ENCODE measurements at regions not wholly inside any gene's neighbourhood (a gene's known extent, or its start where the extent isn't known, plus 50 kb on each side); places are given as distances from the start of the nearest gene placed in this dataset.

- ChIA-PET CTCF (interaction anchor here (0.7 to 3.6 kb wide), 6 partner anchors 10 to 454 kb away, joined by 3 to 23 read pairs (median 4); no protein-coding TSS in a partner anchor), POLR2A (no interaction called here)
- no peak for DNase-seq (ENCODE audit: low read depth, low spot score)
- no peak overlapping the region for H3K4me3 ChIP-seq (ENCODE audit: low read depth, low read length)
- TF ChIP-seq, protein P1, sequence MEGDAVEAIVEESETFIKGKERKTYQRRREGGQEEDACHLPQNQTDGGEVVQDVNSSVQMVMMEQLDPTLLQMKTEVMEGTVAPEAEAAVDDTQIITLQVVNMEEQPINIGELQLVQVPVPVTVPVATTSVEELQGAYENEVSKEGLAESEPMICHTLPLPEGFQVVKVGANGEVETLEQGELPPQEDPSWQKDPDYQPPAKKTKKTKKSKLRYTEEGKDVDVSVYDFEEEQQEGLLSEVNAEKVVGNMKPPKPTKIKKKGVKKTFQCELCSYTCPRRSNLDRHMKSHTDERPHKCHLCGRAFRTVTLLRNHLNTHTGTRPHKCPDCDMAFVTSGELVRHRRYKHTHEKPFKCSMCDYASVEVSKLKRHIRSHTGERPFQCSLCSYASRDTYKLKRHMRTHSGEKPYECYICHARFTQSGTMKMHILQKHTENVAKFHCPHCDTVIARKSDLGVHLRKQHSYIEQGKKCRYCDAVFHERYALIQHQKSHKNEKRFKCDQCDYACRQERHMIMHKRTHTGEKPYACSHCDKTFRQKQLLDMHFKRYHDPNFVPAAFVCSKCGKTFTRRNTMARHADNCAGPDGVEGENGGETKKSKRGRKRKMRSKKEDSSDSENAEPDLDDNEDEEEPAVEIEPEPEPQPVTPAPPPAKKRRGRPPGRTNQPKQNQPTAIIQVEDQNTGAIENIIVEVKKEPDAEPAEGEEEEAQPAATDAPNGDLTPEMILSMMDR (IDR thresholded peaks at IDR 0.05; ENCODE audit: insufficient read depth, low read length, missing control alignments) = no peak
Measured at GRCh38 chr2:62447411-62447810, 58.6 kb downstream of the TMEM17 start.

DNA sequence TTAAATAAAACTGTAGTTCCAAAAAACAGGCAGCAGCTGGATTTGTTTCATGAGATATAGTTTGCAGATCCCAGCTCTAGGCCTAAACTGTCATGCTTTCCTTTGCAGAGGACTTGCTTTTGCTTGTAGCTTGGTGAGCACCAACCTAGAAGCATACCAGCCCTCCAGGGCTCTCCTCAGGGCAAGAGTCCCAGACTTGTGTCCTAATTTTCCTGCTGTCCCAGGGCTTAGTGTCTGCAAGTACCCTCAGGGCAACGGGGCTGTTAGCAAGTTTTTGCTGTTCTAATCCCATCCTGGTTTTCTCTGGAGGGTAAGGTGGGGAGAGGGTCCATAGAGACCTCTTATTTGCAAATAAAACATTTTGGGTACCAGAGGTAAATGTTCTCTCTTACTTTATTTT lies 59.5 kb downstream of the TMEM17 start:
- CTCF ChIA-PET = interaction anchor here (1.0 to 3.6 kb wide), 3 partner anchors 11 to 454 kb away, joined by 4 to 23 read pairs (median 5); no protein-coding TSS in a partner anchor
- DNase-seq (ENCODE audit: low read depth, low spot score) = no peak
- no peak overlapping the region for H3K4me3 ChIP-seq (ENCODE audit: low read depth, low read length)
- TF ChIP-seq, protein P1 (IDR thresholded peaks at IDR 0.05; ENCODE audit: insufficient read depth, low read length, missing control alignments) = no peak
- POLR2A ChIA-PET = no interaction called here

- no peak overlapping the region for H3K4me3 ChIP-seq (ENCODE audit: low read depth, low read length)
- CTCF ChIA-PET = interaction anchor here (1.0 kb wide), 2 partner anchors 14 to 331 kb away, joined by 3 to 4 read pairs; no protein-coding TSS in a partner anchor
Measured at GRCh38 chr2:62443886-62444285, 62.1 kb downstream of the TMEM17 start.

DNA sequence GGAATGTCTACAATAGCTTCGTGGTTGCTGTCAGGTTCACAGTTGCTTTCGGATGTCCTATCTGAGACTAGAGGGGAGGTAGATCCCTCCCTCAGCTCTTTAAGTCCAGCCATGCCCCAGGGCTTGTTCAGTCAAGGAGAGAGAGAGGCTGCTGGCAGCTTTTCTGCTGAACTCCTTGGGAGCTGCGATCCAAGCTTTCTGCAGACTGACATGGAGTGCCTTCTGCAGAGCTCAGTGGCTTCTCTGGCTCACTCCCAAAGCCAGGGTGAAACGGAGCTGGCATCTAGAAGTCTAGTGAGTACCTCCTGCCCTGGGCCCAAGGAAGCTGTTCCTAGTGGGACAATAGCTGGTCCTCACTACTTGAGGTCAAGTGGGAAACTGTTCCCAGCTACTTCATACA lies 62.5 kb downstream of the TMEM17 start:
- CTCF ChIA-PET = interaction anchor here (1.0 kb wide), 1 partner anchor 14 kb away, joined by 4 read pairs; no protein-coding TSS in a partner anchor
- DNase-seq (ENCODE audit: low read depth, low spot score) = no peak
- TF ChIP-seq, protein P1 (IDR thresholded peaks at IDR 0.05; ENCODE audit: insufficient read depth, low read length, missing control alignments) = no peak
- POLR2A ChIA-PET = no interaction called here
- H3K4me3 ChIP-seq (ENCODE audit: low read depth, low read length) = no peak overlapping the region

More at GRCh38 chr2:62443886-62444285, 62.1 kb downstream of the TMEM17 start:
- POLR2A ChIA-PET = no interaction called here
- TF ChIP-seq, protein P1 (IDR thresholded peaks at IDR 0.05; ENCODE audit: insufficient read depth, low read length, missing control alignments) = no peak
- no peak for DNase-seq (ENCODE audit: low read depth, low spot score)

- POLR2A ChIA-PET = no interaction called here
- CTCF ChIA-PET = no interaction called here
- no peak overlapping the region for H3K4me3 ChIP-seq (ENCODE audit: low read depth, low read length)
- TF ChIP-seq, protein P1 (IDR thresholded peaks at IDR 0.05; ENCODE audit: insufficient read depth, low read length, missing control alignments) = no peak
- DNase-seq (ENCODE audit: low read depth, low spot score) = no peak
Measured at GRCh38 chr2:62441824-62442223, 64.2 kb downstream of the TMEM17 start.

DNA sequence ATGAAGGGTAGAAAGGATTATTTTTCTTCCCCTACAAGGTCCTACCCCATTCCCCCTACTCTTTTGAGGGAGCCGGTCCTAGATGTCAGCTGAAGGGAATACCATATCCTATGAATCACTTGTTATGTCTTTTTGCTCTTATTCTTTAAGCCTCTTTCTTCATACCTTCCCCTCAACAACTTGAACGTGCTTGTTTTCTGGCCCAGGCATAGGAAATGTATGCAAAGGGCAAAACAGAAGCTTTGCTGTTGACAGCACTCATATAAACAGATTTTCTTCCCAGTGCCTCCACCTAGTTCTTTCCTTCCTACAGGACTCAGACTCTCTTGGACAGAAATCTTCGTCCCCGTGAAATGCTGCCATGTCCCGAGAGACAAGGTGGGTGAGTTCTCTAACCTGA lies 64.6 kb downstream of the TMEM17 start:
- DNase-seq (ENCODE audit: low read depth, low spot score) = no peak
- ChIA-PET POLR2A (no interaction called here), CTCF (no interaction called here)
- TF ChIP-seq, protein P1 (IDR thresholded peaks at IDR 0.05; ENCODE audit: insufficient read depth, low read length, missing control alignments) = no peak
- H3K4me3 ChIP-seq (ENCODE audit: low read depth, low read length) = no peak overlapping the region

All from AG04449 (cell line).